GM10248 (cell line): ENCODE measurements at regions not wholly inside any gene's neighbourhood (a gene's known extent, or its start where the extent isn't known, plus 50 kb on each side); places are given as distances from the start of the nearest gene placed in this dataset.

Source experiments
- CTCF ChIA-PET: fragments of 300-600 bp; sonication (Branson Sonifier 250); formaldehyde crosslinking; extraction: SDS; loops from one replicate; lab custom pipeline; 2021; ENCODE audit warnings: antibody characterized with exemption; lab: Yijun Ruan, JAX
- POLR2A ChIA-PET: fragments of 350-650 bp; sonication (Branson Sonifier 250); formaldehyde crosslinking; extraction: SDS; loops from one replicate; lab custom pipeline; 2020; ENCODE audit warnings: antibody characterized with exemption; lab: Yijun Ruan, JAX
- DNase-seq: peaks from one replicate; pipeline ENCODE4 v3.0.0; 2012; ENCODE audit errors: extremely low spot score
- TF ChIP-seq, protein P1 (sequence below): IDR thresholded peaks from 2 replicates; pipeline ENCODE4 v1.5.1; 2012; ENCODE audit warnings: mild to moderate bottlenecking, low read depth; ENCODE audit errors: extremely low read depth, missing control alignments, control extremely low read depth

DNA sequence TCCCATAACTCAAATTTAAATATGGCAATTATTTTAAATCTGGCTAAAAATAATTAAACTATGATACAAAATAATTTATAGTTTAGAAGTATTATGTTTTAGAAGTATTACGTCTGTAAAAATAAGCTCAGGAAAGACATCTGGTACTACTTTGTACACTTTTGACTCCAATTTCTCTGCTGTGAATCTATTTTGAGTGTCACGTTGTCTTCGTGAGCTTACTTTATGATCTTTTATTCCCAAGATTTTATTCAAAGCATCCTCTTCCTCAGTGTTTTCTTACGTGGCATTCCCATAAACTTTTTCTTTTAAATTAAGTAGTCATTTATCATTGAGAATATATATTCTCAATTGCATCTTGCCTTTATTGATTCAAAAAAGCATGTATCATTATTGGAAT, 223.3 kb upstream of the KCNJ16 start:
- ChIA-PET CTCF (interaction anchor here (1.6 kb wide), 1 partner anchor 9 kb away, joined by 7 read pairs; no protein-coding TSS in a partner anchor), POLR2A (no interaction called here)
- no peak for DNase-seq
- TF ChIP-seq, protein P1, sequence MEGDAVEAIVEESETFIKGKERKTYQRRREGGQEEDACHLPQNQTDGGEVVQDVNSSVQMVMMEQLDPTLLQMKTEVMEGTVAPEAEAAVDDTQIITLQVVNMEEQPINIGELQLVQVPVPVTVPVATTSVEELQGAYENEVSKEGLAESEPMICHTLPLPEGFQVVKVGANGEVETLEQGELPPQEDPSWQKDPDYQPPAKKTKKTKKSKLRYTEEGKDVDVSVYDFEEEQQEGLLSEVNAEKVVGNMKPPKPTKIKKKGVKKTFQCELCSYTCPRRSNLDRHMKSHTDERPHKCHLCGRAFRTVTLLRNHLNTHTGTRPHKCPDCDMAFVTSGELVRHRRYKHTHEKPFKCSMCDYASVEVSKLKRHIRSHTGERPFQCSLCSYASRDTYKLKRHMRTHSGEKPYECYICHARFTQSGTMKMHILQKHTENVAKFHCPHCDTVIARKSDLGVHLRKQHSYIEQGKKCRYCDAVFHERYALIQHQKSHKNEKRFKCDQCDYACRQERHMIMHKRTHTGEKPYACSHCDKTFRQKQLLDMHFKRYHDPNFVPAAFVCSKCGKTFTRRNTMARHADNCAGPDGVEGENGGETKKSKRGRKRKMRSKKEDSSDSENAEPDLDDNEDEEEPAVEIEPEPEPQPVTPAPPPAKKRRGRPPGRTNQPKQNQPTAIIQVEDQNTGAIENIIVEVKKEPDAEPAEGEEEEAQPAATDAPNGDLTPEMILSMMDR = no peak

DNA sequence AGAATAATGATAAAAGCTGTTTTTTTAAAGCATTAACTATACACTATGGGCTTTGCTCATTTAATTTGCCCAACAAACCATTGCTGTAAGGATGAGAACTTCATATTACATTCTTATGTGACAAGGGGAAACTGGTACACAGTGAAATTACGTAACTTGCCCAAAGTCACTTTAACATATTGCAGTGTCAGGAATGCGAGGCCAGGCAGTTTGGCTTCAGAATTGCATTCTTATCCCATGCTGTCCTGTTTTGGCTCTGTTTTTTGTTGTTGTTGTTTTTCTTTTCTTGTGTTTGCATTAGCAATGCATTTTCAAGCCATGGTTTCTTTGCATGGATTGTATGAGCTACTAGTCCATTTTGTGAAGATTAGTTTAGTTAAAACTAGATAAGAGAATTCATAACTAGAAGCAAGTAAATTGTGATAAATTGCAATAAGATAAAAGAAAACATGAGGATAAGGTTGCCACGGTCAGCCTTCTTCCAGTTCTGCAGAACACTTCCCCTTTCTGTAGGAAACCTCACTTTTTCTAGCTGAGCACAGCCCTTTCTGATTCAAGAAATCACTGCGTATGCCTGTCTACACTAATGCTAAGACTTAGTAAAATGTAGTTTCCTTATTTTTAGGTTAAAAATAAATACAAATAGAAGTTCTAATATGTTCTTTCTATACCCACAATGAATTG, 221.3 kb upstream of the KCNJ16 start:
- no peak for DNase-seq
- CTCF ChIA-PET = no interaction called here
- POLR2A ChIA-PET = no interaction called here
- TF ChIP-seq, protein P1 = no peak

DNA sequence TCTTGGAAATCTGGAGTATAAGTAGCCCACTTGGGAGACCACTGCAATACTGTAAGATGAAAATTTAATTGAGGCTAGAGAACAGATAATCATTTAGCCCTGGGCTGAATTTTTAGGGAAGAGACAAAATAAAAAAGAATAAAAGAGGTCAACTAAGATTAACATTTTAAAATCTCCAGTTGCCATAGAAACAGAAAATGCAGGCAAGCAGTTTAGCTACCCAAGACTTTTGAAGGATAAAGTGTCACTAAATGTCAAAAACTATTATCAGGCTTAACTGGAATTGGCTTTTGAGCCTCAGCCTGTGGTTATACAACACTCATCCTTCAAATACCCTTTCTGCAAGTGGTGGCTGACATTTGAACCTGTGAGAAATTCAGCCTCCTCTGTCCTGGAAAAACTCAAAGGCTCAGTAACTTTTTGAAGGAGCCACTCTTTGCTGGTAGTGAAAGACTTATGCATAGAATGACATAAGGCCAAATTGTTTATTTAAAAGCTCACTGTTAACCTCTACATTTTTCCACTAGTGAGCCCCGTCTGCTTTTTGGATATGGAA, 220.7 kb upstream of the KCNJ16 start:
- TF ChIP-seq, protein P1 = no peak
- CTCF ChIA-PET = no interaction called here
- POLR2A ChIA-PET = no interaction called here
- DNase-seq = no peak

DNA sequence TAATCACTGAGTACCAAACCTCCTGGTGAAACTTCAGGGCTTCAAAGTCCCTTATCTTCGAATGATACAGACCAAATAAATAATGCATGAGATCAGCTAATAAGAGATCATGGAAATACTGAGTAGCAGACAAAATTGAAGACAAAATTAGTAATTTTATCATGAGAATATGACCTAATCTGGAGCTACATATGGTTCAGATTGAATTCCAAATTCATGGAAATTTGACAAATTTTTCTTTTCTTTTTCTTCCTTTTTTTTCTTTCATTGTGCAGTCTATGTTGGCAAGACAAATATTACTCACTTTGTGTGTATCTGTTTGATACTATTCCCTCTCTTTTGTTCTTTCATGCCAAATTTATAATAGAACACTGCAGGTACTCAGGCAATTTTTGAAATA, 218.1 kb upstream of the KCNJ16 start:
- POLR2A ChIA-PET = no interaction called here
- TF ChIP-seq, protein P1 = no peak
- CTCF ChIA-PET = no interaction called here
- DNase-seq = no peak

DNA sequence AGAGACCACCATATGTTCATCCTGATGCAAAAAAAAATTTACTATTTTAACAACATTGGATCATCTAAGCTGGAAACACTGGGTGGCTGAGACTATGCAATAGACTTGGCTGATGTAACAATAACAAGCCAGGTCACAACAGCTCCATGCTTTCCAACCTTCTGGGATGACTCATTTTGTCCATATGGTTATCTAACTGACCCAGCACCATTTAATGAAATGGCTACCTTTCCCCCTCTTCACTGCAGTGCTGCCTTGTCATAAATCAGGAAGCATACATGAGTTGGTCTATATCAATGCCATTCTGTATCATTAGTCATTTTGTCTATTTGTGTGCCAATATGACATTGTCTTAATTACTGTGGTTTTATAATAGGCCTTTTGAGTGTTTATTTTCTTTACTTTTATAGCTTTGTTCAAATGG, 217.6 kb upstream of the KCNJ16 start:
- POLR2A ChIA-PET = no interaction called here
- CTCF ChIA-PET = no interaction called here
- TF ChIP-seq, protein P1 = no peak
- no peak for DNase-seq

DNA sequence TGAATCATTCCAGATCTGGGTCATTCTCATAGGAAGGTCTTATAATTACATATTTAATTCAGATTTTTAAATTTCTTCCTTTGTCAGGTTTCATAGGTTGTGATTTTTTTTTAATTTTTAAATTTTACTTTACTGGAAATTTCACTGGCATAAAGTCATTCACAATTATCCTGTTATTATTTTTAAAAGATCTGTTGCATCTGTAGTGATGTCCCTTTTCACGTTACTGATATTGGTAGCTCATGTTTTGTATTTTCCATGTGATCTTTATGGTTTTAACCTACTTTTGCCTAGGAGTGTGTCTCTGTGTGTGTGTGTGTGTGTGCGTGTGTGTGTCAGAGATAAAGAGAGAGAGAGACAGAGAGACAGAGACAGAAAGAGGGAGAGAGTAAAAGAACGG, 216.6 kb upstream of the KCNJ16 start:
- TF ChIP-seq, protein P1 = no peak
- DNase-seq = no peak
- ChIA-PET CTCF (no interaction called here), POLR2A (no interaction called here)
